Stimulated activated naive CD8-positive, alpha-beta T cell treated with anti-CD3 and anti-CD28 coated beads, Interleukin-15, Interleukin-2, amounts not matched to agents 100 ng/mL and 50 ng/mL, for 24 hours (primary cell): ENCODE measurements at regions not wholly inside any gene's neighbourhood (a gene's known extent, or its start where the extent isn't known, plus 50 kb on each side); places are given as distances from the start of the nearest gene placed in this dataset.
"Not testable (repeated sequence)": the region's sequence is repeated elsewhere in the genome, so short reads cannot be mapped to it uniquely, and the experiment has no call there.

ENCODE experiments used
- H3K27ac Mint-ChIP-seq: one replicate; pipeline ENCODE4 v1.8.0; 2021; ENCODE audit warnings: mild to moderate bottlenecking, mixed read lengths
- H3K27me3 Mint-ChIP-seq: one replicate; pipeline ENCODE4 v1.8.0; 2021; ENCODE audit warnings: mixed read lengths
- H3K36me3 Mint-ChIP-seq: one replicate; pipeline ENCODE4 v1.8.0; 2021; ENCODE audit warnings: low read depth, mixed read lengths
- H3K4me1 Mint-ChIP-seq: one replicate; pipeline ENCODE4 v1.8.0; 2021; ENCODE audit warnings: low read depth, mixed read lengths
- H3K4me3 Mint-ChIP-seq: one replicate; pipeline ENCODE4 v1.8.0; 2021; ENCODE audit warnings: mild to moderate bottlenecking, mixed read lengths
- H3K9me3 Mint-ChIP-seq: one replicate; pipeline ENCODE4 v1.8.0; 2021; ENCODE audit warnings: mixed read lengths

DNA sequence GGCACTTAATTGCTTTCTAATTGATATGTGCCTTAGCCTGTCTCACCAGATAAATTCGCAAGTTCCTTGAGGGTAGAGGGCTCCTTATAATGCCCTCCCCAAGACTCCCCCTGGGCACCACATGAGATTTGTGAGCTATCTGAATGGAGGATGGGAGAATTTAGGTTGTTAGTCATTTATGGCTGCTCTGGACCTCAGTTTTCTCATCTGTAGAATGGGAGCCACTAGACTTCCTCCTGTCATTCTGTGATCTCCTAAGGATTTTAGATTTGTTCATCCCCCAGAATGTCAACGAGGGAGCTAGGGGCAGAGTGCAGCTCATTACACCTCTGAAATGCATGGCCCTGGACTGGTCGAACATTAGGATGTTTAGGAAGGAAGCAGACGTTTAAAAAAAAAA, 294.6 kb downstream of the MIAT start:
- Mint-ChIP-seq H3K27ac (no peak overlapping the region), H3K4me1 (no peaks in the 10 kb centered on the region), H3K27me3 (peaks cover 40% of the 10 kb centered on the region), H3K4me3 (no peak overlapping the region), H3K9me3 (no peaks in the 10 kb centered on the region), H3K36me3 (no peaks in the 10 kb centered on the region)

DNA sequence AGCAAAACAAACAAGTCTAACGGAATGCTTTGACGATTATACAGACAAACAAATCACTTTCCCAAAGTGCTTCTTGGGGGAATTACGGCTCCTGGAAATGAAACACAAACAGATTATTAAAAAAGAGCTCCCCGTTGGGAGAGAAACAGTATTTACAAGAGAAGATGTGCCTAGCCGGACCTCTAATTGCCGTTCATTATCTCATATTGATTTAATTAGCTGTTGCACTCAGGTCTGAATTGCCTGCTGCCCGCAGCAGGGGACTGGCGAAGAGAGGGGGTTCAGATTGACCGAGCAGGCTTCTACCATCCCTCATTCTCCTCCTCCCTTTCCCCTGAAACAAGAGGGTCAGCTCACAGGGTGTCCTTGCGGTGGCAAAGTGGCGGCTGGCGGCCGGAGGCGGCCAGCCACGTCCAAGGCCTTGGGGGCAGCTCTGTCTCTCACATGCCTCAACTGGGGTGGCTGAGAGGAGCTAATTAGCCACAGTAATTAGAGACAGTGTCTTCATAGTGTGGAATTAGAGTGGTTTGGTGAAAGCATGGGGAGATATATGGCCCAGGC, 295.1 kb downstream of the MIAT start:
- H3K4me3 Mint-ChIP-seq, result no peak overlapping the region
- H3K27ac Mint-ChIP-seq, result no peak overlapping the region
- no peaks in the 10 kb centered on the region for H3K4me1 Mint-ChIP-seq
- H3K9me3 Mint-ChIP-seq, result no peaks in the 10 kb centered on the region
- no peaks in the 10 kb centered on the region for H3K36me3 Mint-ChIP-seq
- peaks cover 40% of the 10 kb centered on the region for H3K27me3 Mint-ChIP-seq

DNA sequence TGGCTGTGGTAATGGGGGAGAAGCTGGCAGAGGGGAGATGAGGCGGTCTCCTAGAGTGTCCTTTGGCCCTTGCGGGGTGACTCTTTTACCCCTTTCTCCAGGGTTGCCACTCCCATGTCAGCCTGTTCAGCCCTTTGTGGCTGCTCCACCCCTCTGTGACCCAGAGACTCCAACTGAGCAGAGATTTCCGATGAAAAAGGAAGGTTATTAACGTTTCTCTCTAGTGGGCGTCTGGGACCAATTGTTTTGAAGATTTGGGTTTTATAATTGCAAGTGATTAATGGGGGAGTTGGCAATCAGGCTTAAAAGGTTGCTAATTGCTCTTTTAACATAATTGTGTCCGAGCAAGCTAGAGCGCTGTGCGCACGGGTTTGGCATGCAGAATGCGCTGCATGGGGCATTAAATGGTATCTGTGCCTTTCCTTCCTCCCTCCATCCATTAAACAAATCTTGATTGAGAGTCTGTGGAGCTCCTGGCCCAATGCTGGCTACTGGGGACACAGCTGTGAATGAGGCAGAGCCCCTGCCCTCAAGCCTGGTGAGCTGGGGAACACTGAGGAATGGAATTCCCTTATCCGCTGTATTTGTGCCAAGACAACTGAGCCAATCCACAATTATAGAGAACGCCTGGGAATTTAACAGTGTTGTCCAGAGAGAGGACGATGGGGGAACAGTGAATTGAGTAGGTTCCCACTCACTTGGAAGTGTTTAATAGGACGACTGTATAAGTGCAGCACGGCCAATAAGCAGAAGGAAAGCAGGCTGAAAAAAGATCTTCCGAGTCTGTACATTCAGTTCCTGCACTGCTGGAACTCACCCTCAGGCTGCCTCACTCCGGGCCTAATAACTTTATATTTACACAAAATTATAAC, 295.9 kb downstream of the MIAT start:
- Mint-ChIP-seq H3K27me3 (peaks cover 40% of the 10 kb centered on the region), H3K9me3 (no peaks in the 10 kb centered on the region), H3K4me3 (no peak overlapping the region), H3K4me1 (no peaks in the 10 kb centered on the region), H3K27ac (no peak overlapping the region), H3K36me3 (no peaks in the 10 kb centered on the region)

DNA sequence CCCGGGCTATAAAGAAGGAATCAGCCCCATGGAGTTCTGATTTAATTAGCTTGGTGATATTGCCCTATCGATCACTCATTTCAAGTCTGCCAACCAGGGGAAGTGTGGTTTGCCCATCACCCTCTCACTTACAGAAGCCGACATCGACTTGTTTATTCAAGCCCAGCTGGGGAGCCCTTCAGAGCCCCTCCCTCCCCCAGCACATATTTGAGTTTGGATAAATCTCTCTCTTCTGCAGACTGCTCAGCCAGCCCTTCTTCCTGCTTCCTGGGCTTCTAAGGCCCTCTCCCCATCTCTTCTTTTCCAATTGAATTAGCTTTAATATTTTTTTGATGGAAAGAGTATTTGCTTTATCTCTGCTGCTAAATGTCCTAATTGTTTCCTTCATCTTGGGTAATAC, 299.0 kb downstream of the MIAT start:
- H3K4me3 Mint-ChIP-seq, result no peak overlapping the region
- H3K9me3 Mint-ChIP-seq, result no peaks in the 10 kb centered on the region
- no peak overlapping the region for H3K27ac Mint-ChIP-seq
- H3K36me3 Mint-ChIP-seq, result no peaks in the 10 kb centered on the region
- peaks cover 36% of the 10 kb centered on the region for H3K27me3 Mint-ChIP-seq
- H3K4me1 Mint-ChIP-seq, result no peaks in the 10 kb centered on the region

DNA sequence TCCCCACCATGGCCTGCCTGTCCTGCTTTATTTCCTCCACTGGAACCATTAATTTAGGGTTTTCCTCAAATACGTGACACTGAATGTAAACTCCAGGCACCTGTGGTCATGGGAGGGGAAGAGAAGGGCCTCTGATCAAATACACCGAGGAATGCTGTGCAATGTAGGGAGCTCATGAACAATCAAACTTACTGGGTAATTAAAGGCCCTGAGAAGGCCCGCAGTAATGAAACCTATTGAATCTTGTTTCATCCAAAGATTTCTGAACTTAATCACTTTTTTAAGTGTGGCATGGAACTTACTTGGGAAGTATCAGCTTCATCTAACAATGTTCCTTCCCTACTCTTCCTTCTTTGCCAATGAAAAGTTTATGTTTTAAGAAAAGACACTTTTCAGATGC, 299.8 kb downstream of the MIAT start:
- Mint-ChIP-seq H3K27ac (no peak overlapping the region), H3K4me1 (no peaks in the 10 kb centered on the region)

DNA sequence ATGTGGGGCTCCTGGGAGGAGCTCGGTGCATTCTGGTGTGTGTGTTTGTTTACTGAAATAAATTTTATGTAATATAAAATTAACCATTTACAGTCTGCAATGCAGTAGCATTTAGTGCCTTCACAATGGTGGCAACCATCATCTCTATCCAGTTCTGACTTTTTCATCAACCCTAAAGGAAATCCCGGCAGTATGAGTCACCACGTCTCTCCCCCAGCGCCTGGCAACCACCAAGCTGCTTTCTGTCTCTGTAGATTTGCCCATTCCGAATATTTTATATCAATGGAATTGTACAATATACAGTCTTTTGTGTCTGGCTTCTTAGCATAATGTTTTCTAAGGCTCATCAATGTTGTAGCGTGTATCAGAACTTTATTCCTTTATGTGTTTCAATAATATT, 300.5 kb downstream of the MIAT start:
- H3K27ac Mint-ChIP-seq, result no peak overlapping the region
- H3K36me3 Mint-ChIP-seq, result no peaks in the 10 kb centered on the region
- H3K4me3 Mint-ChIP-seq, result no peak overlapping the region
- H3K27me3 Mint-ChIP-seq, result peaks cover 24% of the 10 kb centered on the region
- H3K4me1 Mint-ChIP-seq, result no peaks in the 10 kb centered on the region
- no peaks in the 10 kb centered on the region for H3K9me3 Mint-ChIP-seq

More for the DNA sequence above, 299.8 kb downstream of the MIAT start:
- Mint-ChIP-seq H3K4me3 (no peak overlapping the region), H3K36me3 (no peaks in the 10 kb centered on the region), H3K9me3 (no peaks in the 10 kb centered on the region), H3K27me3 (peaks cover 31% of the 10 kb centered on the region)

DNA sequence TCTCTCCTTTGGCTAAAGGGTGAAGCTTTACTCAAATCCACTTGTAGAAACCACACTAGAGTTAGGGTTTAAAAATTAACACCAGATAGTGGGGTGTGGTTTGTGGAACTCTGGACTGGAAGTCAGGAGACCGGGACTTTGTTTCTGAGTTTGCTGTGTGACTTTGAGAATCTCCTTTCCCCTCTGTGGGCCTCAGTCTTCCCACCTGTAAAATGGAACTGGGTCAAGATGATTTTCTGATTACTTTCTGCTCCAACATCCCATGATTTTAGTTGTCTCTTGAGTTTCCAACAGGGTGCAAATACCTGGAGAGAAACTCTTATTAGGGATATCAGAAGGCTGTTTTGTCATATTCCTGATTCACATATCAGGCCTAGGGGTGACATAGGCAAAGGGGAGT, 301.0 kb downstream of the MIAT start:
- peaks cover 19% of the 10 kb centered on the region for H3K27me3 Mint-ChIP-seq
- H3K4me1 Mint-ChIP-seq, result no peaks in the 10 kb centered on the region
- no peak overlapping the region for H3K4me3 Mint-ChIP-seq
- no peak overlapping the region for H3K27ac Mint-ChIP-seq
- H3K36me3 Mint-ChIP-seq, result no peaks in the 10 kb centered on the region
- H3K9me3 Mint-ChIP-seq, result no peaks in the 10 kb centered on the region

DNA sequence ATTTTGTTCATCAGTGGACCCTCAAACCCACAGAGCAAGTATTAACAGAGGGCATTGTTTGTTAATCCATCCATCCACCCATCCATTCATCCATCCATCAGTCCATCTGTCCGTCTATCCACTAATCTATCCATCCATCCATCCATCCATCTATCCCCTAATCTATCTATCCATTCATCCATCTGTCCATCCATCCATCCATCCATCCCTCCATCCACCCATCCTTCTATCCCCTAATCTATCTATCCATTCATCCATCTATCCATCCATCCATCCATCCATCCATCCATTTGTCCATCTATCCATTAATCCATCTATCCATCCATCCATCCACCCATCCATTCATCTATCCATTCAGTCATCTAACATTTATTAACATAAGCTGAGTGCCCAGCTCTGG, 307.3 kb downstream of the MIAT start:
- no peaks in the 10 kb centered on the region for H3K4me1 Mint-ChIP-seq
- H3K27me3 Mint-ChIP-seq, result peaks cover 13% of the 10 kb centered on the region
- H3K4me3 Mint-ChIP-seq, result no peak overlapping the region
- peaks cover 5% of the 10 kb centered on the region for H3K36me3 Mint-ChIP-seq
- no peak overlapping the region for H3K27ac Mint-ChIP-seq
- H3K9me3 Mint-ChIP-seq, result peaks cover 9% of the 10 kb centered on the region

DNA sequence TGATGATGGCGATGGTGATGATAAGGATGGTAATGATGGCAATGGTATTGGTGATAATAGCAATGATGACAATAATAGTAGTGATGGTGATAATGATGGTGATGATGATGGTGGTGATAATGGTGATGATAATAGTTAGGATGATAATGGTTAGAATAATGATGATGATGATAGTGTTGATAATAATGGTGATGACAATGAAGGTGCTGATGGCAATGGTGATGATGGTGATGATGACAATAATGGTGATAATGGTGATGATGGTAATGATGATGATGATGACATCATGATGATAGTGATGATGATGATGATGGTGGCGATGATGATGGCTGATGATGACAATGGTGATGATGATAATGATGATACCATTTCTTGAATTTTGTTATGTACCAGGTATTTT, 309.9 kb downstream of the MIAT start:
- Mint-ChIP-seq H3K36me3 (peaks cover 5% of the 10 kb centered on the region), H3K27ac (no peak overlapping the region), H3K4me1 (no peaks in the 10 kb centered on the region), H3K4me3 (no peak overlapping the region), H3K9me3 (peaks cover 9% of the 10 kb centered on the region), H3K27me3 (peaks cover 17% of the 10 kb centered on the region)

DNA sequence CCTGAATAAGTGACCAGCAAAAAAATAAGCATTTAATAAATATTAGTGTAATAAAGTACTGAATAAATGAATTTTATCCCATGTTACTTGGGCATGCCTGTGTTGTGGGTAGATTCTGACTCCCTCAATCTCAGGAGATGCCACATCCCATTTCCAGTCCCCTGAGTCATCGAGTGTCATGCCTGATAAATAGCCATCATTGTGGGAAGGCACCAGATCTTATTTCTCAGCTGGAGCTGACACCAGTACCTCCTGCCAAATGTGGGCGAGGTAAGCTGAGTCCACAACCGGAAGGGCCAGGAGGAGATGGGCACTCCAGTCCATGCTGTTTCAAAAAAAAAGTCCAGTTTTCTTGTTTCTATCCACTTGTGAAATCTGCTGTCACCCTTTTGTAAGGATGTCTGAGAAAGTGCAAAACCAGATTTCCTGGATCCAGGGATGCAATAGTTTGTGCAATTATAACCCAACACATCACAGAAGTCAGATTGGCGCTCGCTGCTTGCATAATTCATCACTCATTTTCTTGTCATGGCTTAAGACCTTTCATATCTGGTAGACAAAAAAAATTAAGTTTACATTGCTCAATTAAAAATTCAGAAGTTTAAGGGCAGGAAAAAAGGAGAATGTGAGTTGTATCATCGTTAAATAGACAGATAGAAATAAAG, 311.6 kb downstream of the MIAT start:
- Mint-ChIP-seq H3K36me3 (peaks cover 5% of the 10 kb centered on the region), H3K4me3 (no peak overlapping the region), H3K4me1 (no peaks in the 10 kb centered on the region), H3K9me3 (peaks cover 9% of the 10 kb centered on the region), H3K27me3 (peaks cover 17% of the 10 kb centered on the region), H3K27ac (no peak overlapping the region)

DNA sequence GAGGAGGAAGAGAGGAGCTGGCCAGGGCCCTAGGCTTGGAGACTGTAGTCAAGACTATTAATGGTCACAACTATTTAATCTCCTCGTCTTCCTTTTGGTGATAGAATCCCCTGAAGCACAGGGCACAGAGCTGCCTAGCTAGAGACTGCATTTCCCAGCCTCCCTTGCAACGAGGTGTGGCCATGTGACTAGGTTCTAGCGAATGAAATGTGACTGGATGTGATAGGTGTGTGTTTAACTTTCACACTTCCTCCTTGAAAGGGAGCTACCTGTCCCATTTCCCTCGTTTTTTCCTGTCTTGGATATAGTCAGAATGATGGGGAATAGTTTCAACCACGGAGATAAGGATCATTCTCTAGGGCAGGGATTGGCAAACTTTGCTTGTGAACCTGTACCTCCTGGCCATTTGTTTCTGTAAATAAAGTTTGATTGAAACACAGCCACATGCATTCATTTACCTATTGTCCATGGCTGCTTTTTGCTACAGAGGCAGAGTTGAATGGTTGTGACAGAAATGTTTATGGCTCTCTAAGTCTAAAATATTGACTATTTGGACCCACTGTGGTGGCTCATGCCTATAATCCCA, 313.5 kb downstream of the MIAT start:
- H3K36me3 Mint-ChIP-seq, result no peaks in the 10 kb centered on the region
- no peaks in the 10 kb centered on the region for H3K4me1 Mint-ChIP-seq
- H3K4me3 Mint-ChIP-seq, result no peak overlapping the region
- H3K27ac Mint-ChIP-seq, result no peak overlapping the region
- no peaks in the 10 kb centered on the region for H3K9me3 Mint-ChIP-seq
- H3K27me3 Mint-ChIP-seq, result peaks cover 11% of the 10 kb centered on the region

DNA sequence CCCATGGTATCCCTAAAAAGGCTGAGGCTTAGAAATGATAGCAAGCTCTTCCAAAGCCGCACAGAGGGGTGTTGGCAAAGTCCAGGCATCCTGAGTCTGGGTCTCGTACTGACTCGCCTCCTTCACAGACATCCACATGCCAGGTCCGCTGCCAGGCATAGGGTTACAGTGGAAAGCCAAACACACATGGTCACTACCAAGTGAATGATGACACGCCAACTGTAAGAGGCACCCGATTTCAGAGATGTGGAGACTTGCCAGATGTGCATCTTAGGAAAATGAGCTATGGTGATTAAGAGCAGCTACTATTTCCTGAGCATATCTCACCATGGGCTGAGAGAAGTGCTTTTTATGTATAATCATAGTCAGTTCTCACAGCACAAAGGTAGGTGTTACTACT, 314.9 kb downstream of the MIAT start:
- H3K36me3 Mint-ChIP-seq, result no peaks in the 10 kb centered on the region
- no peak overlapping the region for H3K27ac Mint-ChIP-seq
- H3K9me3 Mint-ChIP-seq, result no peaks in the 10 kb centered on the region
- no peaks in the 10 kb centered on the region for H3K4me1 Mint-ChIP-seq
- peaks cover 11% of the 10 kb centered on the region for H3K27me3 Mint-ChIP-seq
- no peak overlapping the region for H3K4me3 Mint-ChIP-seq

DNA sequence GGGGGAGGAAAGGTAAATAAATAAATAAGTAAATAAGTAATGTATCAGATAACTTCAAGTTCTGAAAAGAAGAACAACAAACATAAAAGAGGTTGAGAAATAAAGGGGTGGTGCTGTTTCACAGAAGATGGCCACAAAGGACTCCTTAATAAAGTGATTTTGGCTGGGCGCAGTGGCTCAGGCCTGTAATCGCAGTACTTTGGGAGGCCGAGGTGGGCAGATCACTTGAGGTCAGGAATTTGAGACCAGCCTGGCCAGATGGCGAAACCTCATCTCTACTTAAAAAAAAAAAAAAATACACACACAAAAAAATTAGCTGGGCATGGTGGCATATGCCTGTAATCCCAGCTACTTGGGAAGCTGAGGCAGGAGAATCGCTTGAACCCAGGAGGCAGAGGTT, 315.5 kb downstream of the MIAT start:
- not testable (repeated sequence) for H3K4me3 Mint-ChIP-seq, H3K36me3 Mint-ChIP-seq, H3K4me1 Mint-ChIP-seq, H3K27ac Mint-ChIP-seq, H3K9me3 Mint-ChIP-seq
- H3K27me3 Mint-ChIP-seq, result peaks cover 11% of the 10 kb centered on the region

DNA sequence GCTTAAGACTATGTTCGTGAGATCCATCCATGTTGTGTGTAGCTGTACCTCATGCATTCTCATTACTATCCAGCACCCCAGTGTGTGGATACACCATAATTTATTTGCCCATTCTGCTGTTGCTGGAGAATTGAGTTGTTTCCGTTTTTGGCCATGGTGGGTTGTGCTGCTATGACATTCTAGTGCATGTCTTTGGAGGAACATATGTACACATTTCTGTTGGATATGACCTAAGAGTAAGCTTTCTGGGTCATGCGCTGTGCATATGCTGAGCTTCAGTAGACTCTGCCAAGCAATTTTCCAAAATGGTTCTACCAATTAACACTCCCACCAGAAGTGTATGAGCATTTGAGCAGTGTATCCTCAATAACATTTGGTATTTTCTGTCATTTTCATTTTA, 316.6 kb downstream of the MIAT start:
- no peak overlapping the region for H3K27ac Mint-ChIP-seq
- H3K4me1 Mint-ChIP-seq, result no peaks in the 10 kb centered on the region
- H3K4me3 Mint-ChIP-seq, result no peak overlapping the region
- H3K27me3 Mint-ChIP-seq, result peaks cover 11% of the 10 kb centered on the region
- no peaks in the 10 kb centered on the region for H3K9me3 Mint-ChIP-seq
- no peaks in the 10 kb centered on the region for H3K36me3 Mint-ChIP-seq
